SK-N-SH treated with all-trans-retinoic acid at 6 μM for 48 hours (cell line): ENCODE measurements at regions not wholly inside any gene's neighbourhood (a gene's known extent, or its start where the extent isn't known, plus 50 kb on each side); places are given as distances from the start of the nearest gene placed in this dataset.

Source experiments
- PPARA ChIP-seq: fragments of 250-450 bp; sonication (Bioruptor Pico); IDR thresholded peaks from 2 replicates; pipeline ENCODE4 v1.5.0; 2020; ENCODE audit warnings: mild to moderate bottlenecking, borderline replicate concordance
- SNAI2 ChIP-seq: fragments of 250-450 bp; sonication (Bioruptor Pico); IDR thresholded peaks from 2 replicates; pipeline ENCODE4 v1.5.0; 2020; ENCODE audit warnings: mild to moderate bottlenecking, moderate library complexity
- TOX ChIP-seq: fragments of 250-450 bp; sonication (Bioruptor Pico); IDR thresholded peaks from 2 replicates; pipeline ENCODE4 v1.8.0; 2021; ENCODE audit warnings: mild to moderate bottlenecking, moderate library complexity, borderline replicate concordance
- ZFP3 ChIP-seq: fragments of 250-450 bp; sonication (Bioruptor Pico); IDR thresholded peaks from 2 replicates; pipeline ENCODE4 v1.5.0; 2020; ENCODE audit warnings: mild to moderate bottlenecking, moderate library complexity
- ZFP30 ChIP-seq: fragments of 450-650 bp; formaldehyde crosslinking; IDR thresholded peaks from 2 replicates; pipeline ENCODE4 v1.5.0; 2022; ENCODE audit warnings: mild to moderate bottlenecking, moderate library complexity
- TF ChIP-seq, protein P1 (sequence below): fragments of 250-450 bp; sonication (Bioruptor Pico); IDR thresholded peaks from 2 replicates; pipeline ENCODE4 v1.5.0; 2020; ENCODE audit warnings: mild to moderate bottlenecking, moderate library complexity
- TF ChIP-seq, protein P2 (sequence below): fragments of 250-450 bp; sonication (Bioruptor Pico); IDR thresholded peaks from 2 replicates; pipeline ENCODE4 v1.8.0; 2020; ENCODE audit warnings: mild to moderate bottlenecking, moderate library complexity, borderline replicate concordance
- TF ChIP-seq, protein P3 (sequence below): fragments of 250-450 bp; sonication (Bioruptor Pico); IDR thresholded peaks from 2 replicates; pipeline ENCODE4 v1.5.1; 2020; ENCODE audit warnings: low read depth, mild to moderate bottlenecking, moderate library complexity

DNA sequence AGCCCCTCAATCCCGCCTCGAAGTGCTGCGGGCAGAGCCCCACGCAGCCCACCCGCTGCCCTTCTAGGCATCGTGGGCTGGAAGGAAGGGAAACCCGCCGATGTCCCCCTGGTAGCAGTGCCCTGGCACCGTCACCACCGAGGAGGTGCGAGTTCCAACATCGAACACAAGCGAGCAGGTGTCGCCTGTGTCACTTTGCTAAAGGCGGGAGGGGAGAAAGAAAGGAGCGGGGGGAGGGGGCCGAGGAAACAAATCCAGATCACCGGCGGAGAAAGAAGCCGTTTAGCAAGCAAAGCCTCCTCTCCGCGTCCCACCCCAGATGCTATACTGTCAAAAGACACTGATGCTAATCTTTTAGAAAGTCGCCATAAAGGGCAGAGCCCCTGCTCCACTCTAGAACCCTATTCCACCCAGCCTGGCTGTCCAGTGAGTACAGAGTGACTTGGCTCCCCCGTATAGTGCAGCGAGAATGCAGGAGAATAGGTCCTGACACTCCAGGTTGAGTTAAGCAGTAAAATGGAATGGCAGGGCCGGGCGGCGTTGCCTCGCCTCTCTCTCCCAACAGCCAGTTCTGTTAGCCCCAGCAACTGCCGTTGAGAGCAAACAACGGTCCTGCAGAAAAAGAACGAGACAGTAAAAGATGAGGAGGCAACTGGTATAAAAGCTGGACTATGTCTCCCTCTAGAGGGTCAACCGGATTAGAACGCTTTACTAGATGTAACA lies 67.9 kb upstream of the USP15 start:
- TF ChIP-seq, protein P1, sequence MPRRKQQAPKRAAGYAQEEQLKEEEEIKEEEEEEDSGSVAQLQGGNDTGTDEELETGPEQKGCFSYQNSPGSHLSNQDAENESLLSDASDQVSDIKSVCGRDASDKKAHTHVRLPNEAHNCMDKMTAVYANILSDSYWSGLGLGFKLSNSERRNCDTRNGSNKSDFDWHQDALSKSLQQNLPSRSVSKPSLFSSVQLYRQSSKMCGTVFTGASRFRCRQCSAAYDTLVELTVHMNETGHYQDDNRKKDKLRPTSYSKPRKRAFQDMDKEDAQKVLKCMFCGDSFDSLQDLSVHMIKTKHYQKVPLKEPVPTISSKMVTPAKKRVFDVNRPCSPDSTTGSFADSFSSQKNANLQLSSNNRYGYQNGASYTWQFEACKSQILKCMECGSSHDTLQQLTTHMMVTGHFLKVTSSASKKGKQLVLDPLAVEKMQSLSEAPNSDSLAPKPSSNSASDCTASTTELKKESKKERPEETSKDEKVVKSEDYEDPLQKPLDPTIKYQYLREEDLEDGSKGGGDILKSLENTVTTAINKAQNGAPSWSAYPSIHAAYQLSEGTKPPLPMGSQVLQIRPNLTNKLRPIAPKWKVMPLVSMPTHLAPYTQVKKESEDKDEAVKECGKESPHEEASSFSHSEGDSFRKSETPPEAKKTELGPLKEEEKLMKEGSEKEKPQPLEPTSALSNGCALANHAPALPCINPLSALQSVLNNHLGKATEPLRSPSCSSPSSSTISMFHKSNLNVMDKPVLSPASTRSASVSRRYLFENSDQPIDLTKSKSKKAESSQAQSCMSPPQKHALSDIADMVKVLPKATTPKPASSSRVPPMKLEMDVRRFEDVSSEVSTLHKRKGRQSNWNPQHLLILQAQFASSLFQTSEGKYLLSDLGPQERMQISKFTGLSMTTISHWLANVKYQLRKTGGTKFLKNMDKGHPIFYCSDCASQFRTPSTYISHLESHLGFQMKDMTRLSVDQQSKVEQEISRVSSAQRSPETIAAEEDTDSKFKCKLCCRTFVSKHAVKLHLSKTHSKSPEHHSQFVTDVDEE (CRISPR knock-in tag), result no peak
- TF ChIP-seq TOX (CRISPR knock-in tag) (no peak), PPARA (no peak), SNAI2 (no peak), ZFP3 (CRISPR knock-in tag) (no peak), ZFP30 (CRISPR knock-in tag) (no peak)
- TF ChIP-seq, protein P2, sequence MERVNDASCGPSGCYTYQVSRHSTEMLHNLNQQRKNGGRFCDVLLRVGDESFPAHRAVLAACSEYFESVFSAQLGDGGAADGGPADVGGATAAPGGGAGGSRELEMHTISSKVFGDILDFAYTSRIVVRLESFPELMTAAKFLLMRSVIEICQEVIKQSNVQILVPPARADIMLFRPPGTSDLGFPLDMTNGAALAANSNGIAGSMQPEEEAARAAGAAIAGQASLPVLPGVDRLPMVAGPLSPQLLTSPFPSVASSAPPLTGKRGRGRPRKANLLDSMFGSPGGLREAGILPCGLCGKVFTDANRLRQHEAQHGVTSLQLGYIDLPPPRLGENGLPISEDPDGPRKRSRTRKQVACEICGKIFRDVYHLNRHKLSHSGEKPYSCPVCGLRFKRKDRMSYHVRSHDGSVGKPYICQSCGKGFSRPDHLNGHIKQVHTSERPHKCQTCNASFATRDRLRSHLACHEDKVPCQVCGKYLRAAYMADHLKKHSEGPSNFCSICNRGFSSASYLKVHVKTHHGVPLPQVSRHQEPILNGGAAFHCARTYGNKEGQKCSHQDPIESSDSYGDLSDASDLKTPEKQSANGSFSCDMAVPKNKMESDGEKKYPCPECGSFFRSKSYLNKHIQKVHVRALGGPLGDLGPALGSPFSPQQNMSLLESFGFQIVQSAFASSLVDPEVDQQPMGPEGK (CRISPR knock-in tag), result no peak
- TF ChIP-seq, protein P3, sequence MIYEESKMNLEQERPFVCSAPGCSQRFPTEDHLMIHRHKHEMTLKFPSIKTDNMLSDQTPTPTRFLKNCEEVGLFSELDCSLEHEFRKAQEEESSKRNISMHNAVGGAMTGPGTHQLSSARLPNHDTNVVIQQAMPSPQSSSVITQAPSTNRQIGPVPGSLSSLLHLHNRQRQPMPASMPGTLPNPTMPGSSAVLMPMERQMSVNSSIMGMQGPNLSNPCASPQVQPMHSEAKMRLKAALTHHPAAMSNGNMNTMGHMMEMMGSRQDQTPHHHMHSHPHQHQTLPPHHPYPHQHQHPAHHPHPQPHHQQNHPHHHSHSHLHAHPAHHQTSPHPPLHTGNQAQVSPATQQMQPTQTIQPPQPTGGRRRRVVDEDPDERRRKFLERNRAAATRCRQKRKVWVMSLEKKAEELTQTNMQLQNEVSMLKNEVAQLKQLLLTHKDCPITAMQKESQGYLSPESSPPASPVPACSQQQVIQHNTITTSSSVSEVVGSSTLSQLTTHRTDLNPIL (CRISPR knock-in tag), result no peak
